G401.6 (cell line): ENCODE measurements at regions not wholly inside any gene's neighbourhood (a gene's known extent, or its start where the extent isn't known, plus 50 kb on each side); places are given as distances from the start of the nearest gene placed in this dataset.
A peak's percentile ranks its signal among the peaks of the same experiment; 100 is the strongest.
"Not testable (repeated sequence)": the region's sequence is repeated elsewhere in the genome, so short reads cannot be mapped to it uniquely, and the experiment has no call there.

Experiments
- FAIRE-seq: peaks from 2 replicates; lab custom pipeline; 2012; peaks lifted over from hg19 to GRCh38; lab: Jason Lieb, UNC

DNA sequence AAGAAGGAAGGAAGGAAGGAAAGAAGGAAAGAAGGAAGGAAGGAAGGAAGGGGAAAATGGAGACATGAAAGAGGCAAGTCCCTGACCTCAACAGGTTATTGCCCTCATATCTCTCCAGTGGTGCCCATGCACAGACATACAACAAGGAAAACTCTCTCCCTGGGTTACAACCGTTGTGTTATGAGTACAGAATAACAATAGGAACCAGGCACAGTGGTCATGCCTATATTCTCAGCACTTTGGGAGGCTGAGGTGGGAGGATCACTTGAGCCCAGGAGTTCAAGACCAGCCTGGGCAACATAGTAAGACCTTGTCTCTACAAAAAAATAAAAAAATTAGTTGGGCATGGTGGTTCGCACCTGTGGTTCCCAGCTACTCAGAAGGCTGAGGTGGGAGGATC lies 139.4 kb upstream of the HMGA2 start:
- no peak for FAIRE-seq

DNA sequence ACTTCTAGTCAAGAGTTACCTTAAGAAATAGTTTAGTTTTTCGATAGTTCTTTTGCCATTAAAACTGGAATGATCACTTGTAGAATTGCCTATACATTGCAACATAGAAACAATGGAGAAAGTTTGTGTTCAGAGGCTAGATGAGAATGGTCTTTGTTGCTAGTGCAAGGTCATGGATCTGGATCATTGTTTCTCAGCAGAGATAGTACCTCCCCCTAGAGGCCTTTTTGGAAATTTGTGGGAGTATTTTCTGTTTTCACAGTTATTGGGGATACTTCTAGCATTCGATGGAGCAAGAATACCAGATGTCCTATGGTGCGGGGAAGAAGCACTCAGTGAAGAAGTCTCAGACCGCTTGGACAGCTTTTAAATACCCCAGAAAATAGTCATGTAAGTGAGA lies 138.8 kb upstream of the HMGA2 start:
- FAIRE-seq = peak; percentile 97

DNA sequence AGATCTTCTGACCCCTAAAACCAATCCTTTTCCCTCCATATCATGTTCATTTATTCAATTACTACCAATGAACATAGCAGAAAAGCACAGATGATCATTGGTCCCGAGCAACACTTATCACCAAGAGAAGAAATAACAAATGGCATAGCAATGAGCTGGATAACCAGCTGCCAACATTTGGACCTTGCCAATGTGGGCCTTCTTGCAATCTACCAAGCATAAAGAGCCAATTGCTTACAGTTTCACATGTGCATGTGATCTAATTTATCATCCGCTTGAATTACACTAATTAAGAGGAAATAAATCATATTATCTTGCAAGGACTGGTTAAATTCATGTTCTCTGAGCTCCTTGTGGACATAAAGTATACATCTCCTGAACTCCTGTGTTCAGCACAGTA lies 134.8 kb upstream of the HMGA2 start:
- FAIRE-seq = no peak

DNA sequence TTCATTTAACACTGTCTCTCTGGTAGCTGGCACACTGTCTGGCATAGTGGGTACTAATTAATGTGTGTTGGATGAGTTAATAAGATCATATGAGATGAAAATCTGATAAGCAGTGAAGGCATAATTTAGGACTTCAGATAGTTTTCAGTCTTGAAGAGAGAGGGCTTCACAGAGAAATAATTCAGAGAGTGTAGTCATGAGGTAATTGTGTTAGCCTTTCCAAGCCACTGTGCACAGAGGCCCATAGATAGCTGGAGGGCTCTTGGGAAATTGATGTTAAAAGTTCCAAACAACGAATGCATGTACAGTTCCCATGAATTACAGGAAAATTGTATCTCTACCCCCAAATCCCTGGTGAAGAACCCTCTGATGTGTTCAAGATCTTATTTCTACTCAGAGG lies 133.8 kb upstream of the HMGA2 start:
- no peak for FAIRE-seq

DNA sequence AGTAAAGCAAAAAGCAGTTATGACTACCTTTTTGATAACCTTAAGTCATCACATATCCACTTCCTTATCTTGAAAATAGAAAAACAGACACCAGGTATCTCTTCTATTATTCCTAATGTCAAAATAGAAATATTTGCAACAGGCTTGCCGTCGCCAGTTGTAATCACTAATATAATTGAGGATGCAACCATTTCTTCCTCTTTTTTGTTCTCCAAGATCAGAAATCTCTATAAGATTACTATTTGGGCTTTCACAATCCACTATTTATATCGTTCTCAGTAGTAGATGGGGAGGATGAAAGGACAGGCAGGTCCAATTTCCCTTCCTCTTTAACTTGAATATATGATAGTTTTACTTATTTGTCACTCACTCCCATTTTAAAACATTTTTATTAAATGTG lies 130.2 kb upstream of the HMGA2 start:
- no peak for FAIRE-seq

DNA sequence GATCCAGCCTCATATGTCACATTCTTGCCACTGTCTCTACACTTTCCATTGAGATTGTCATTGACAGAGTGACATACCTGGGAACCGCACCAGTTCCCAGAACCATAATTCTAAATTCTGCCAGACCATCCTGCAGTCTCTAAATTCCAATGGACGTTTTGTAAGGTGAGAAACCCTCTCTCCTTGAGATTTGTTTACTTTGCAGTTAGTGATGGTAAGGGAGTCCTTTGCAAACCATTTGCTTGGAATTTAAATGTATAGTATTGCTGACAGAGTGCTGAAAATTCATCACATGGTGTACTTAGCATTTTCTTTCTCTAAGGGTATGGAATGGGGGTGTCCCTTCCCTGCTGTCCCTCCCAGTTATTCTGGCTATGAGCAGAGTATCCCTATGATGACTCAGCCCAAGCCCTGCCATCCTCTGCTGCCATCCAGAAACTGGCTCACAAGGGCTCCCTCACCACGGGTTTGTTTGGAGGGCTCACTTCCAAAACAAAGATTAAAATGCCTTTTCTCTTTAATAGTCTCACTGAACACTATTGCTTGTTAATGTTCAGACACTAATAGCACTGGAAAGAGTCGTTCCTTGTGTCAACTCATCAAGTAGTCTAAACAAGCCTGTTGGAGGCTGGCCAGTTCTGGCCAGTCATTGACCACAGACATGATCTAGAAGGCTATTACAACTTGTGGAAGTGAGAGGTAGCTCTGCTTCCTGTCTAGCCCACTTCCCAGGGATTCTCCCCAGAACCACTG lies 129.0 kb upstream of the HMGA2 start:
- FAIRE-seq = peak; percentile 95

DNA sequence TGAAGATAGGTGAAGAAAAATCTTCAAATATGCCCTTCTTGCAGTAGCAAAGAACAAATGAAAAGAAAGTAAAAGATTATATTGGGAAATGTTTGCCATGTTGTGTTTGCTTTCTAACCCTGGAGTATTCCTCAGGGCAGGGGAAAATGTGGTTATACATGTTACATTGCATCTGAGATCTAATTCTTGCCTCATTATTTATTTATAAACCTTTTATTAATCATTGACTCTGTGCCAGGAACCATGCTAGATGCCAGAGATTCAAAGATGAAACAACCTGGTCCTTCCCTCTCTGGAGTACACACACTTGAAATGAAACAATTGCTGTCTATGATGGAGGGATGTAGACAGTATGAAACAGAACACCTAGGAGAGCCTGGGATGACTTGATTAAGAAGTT lies 128.1 kb upstream of the HMGA2 start:
- FAIRE-seq = no peak

DNA sequence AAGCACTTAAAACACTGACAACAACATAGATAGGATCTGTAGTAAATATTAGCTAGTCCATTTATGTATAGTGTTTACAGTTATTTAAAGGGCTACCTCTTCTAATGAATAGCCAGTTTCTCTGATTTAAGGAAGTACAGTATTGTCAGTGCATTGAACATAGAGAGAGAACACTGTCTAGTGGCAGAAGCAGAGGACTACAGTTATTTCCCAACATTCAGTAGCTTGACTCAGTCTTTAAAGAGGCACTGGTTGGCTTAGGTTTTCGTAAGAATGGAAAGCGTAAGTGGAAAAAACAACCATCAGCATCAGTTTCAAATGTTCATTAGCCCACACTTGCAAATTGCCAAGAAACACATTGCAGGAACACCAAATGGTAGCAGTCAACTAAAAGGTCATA lies 125.0 kb upstream of the HMGA2 start:
- peak; percentile 92 for FAIRE-seq

DNA sequence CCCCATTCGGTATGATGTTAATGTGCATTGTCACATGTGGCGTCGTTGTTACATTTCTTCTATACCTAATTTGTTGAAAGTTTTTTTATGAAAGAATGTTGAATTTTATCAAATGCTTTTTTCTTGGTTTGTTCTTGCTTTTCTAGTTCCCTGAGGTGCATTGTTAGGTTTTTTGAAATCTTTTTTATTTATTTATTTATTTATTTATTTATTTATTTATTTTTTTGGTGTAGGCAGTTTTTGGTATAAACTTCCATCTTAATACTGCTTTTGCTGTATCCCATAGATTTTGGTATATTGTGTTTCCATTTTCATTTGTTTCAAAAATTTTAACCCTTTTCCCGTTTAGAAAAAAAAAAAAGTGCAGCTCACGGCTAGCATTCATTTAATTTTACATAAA lies 121.1 kb upstream of the HMGA2 start:
- peak; percentile 50 for FAIRE-seq

DNA sequence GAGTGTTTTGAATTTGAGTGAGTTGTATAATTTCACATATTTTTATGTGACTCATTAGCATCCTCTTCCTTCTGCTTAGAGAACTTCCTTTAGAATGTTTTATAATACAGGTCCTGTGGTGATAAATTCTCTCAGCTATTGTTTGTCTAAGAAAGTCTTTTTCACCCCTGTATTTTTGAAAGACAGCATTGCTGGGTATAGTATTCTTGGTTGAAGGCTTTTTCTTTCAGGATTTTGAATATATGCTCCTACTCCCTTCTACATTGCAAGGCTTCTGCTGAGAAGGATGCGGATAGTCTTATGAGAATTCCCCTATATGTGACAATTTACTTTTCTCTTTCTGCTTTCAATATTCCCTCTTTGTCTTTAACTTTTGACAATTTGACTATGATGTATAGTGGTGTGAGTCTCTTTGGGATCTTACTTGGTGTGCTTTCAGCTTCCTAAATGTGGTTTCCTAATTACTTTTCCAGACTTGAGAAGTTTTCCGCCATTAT lies 118.9 kb upstream of the HMGA2 start:
- no peak for FAIRE-seq

DNA sequence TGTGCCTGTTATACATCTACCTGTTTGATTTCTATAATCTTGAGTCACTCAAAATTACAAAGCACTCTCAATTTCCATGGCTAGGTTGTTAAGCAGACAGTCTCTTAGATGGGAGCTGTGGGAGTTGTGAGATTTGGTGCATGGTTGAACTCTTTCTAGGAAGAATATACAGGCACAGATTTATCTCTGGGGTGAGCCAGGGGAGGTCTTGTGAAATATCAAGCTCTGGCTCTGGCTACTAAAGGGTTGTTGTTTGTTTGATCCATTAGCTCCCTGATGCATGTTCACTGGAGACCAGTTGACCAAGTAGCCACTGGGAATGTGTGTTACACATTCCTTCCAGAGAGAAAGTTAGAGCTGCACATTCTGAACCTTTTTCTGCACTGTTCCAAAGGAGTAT lies 117.2 kb upstream of the HMGA2 start:
- no peak for FAIRE-seq

DNA sequence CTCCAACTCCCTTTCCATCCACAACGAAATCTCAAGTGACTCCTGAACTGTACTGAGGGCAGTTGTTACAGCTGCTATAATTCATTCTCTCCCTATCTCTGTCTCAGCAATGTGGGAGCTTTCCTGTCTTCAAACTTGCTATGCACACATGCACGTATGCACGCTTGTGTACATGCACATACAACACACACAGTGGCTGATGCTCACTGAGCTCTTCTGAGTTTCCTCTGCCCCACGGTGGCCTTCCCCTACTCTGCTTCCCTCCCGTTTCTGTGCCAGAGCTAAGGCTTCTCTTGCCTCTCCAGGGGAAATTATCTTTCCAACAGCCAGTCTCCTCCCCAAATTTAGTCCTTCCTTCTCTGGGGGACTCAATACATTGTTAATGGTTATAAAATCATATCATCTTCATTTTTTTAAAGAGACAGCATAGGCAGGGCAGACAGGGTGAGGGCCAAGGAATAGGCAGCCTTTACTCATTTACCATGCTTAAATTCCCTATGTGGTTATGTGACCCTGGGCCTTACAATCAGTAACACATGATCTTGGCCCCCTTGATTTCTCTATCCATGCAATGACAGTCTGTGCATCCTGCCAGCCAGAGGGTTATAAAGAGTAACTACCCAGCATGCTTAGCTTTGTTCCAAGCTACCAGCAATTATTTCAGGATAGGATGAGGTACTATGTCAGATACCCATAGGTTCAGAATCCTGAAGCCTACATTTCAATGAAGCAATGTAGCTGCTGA lies 111.9 kb upstream of the HMGA2 start:
- no peak for FAIRE-seq

DNA sequence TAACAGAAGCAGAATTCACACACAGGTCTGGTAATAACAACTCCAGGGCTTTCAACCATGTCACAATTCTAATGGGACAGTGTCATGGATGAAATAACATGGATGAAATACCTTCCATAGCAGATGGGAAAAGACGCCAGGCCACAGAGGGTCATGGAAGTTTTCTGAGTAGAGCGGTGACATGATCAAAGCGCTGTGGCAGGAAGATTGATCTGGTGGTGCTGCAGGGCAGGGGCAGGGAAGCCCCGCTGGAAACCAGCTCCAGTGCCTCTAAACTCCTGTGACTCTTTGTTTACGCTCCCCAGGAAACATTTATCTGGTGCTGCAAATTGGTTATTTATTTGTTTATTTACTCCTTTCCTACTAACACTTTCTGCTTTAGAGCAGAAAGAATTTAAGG lies 108.3 kb upstream of the HMGA2 start:
- FAIRE-seq = no peak

DNA sequence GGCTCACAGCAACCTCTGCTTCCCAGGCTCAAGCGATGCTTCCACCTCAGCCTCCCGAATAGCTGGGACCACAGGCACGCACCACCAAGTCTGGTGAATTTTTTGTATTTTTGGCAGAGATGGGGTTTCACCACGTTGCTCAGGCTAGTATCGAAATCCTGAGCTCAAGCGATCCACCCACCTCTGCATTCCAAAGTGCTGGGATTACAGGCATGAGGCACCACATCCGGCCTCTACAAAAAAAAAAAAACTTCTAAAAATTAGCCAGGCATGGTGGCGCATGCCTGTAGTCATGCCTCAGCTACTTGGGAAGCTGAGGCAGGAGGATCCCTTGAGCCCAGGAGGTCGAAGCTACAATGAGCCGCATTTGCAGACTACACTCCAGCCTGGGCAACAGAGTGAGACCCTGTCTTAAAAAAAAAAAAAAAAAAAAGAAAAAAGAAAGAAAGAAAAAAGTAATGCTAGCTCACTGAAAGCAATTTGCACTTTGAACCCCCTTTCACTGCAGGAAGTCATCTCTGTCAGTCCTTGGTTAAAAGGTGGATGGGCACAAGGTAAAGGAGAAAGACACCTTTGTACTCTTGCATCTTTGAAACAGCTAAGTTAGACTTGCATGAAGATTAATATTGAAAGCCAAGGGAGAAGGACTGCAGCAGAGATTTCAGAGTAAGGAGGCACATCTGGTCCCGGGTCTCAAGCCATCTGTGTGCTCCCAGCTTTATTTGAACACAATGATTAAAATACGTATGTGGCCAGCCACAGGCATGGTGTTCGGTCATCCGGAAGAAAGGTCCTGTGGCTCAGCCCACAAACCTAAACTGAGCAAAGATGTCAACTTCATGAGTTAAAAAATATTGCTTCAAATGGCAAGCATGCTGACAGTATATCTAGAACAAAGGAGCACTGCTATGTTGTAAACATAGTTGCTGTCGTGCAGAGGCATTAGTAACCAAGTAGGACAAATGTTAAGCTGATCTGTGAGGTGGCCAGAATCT lies 103.8 kb upstream of the HMGA2 start:
- no peak for FAIRE-seq

DNA sequence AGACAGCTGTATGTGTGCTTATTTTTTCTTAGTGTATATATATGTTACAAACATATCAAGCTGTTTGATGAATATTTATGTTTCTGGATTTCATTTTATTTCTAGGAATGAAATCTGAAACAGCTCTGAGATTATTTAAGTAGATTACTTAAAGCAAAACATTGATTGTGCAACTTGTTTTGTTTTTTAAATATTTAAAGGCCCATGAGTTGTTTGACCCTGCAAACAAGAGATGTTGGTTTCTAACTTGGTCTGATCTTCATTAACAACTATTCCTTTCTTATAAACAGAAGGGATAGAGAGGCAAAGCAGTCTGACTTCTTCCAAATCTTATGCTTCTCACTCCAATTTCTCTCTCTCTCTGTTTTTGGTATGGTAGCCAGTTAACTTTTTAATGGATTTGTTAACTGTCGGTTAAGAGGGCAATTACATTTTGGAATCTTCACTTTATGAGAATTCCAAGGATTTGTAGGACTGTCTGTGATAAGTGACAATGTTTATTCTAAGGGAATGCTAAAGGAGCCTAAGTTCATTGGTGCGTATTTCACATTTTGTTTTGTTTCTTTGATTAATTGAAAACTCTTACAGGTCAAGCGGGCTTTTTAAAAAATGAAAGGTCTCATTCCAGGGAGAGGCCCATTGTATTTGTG lies 102.6 kb upstream of the HMGA2 start:
- peak; percentile 100 for FAIRE-seq

DNA sequence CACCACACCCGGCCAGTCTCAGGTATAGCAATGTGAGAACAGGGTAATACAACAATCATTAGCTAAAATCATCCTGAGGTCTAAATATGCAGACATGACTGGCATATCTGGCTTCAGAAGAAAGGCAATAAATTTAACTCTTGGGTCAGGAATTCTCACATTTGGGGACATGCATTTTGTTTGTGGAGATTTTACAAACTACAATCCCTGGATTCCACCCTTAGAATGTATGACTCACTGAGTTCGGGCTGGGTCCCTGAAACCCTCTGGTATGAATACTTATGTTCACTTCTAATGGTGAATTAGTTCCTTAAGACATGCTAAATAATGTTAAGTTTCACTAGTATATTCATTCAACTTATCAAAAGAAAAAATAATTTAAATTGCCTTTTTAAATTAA lies 98.9 kb upstream of the HMGA2 start:
- peak; percentile 99 for FAIRE-seq

DNA sequence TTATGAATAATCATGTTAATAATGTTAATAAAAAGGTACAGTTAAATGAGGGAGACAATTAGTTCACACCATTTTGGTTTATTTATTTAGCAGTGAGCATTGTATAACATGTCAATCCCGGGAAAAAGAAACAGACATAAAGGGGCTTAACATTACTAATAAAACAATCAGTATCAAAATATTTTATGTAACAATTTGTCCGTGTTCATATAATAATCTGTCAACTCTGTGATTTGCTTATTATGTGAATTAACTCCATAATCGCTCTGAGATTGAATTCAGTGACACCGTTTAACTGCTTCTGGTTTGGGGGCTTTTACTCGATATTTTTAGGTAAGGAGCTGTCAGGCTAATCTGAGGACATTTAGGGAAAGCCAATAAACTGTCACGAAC lies 95.8 kb upstream of the HMGA2 start:
- FAIRE-seq = no peak

DNA sequence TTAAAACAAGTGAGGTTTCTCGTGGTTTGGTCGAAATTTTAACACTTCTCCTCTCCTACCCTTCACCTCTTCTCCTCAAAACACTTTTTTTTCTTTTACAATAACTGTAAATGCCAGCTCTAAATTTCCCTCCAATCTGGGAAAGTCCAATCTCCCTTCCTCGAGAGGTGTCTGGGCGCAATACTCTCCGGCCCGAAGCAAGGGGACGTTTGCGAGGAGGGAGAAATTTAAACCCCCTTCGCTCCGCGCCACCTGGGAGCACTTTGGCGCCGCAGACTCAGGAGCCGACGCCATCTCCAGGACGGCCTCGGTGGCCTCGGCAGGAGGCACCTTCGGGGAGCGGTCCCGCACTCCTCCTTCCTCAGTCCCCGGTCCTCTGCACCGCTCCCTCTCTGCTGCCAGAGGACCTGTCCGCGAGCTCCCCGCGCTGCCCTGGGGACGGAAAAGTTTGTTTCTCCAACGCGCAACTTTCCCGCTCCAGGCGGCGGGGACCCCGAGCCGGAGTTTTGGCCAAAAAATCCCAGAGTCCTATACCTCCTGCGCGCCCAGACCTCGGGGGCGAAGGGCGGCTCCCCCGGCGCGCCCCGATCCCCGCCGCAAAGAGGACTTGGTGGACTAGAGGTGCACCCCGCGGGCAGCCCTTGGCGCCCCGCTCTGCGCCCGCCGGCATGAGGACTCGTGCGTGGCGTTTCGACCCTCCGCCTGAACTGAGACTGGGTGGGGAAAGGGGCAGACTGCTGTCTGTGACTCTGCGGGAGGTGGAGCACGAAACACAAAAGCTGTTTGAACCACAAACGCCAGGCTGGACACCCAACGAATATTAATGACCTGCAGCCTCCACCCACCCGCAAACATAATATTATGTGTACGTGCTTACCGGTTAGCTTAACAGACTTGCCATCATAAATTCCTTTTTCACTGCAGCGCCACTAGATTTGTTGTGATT lies 95.2 kb upstream of the HMGA2 start:
- FAIRE-seq = peak; percentile 98

DNA sequence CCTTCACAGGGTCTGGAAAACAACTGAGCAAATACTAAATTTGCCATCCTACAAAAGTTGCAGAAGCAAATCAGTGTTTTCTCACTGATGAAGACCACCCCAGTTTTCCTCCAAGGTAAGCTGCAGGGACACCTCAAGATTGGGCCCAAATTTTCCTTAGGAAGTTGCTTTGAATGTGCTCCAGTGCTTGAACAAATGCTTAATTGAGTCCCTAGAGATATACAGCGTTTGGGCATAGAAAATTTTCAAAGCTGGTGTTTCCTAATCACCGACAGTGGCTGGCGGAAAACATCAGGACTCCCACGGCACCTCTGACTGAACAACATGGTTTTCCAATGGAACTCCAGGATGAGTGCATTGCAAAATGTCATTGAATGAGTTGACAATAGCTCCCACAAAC lies 92.5 kb upstream of the HMGA2 start:
- FAIRE-seq = no peak

DNA sequence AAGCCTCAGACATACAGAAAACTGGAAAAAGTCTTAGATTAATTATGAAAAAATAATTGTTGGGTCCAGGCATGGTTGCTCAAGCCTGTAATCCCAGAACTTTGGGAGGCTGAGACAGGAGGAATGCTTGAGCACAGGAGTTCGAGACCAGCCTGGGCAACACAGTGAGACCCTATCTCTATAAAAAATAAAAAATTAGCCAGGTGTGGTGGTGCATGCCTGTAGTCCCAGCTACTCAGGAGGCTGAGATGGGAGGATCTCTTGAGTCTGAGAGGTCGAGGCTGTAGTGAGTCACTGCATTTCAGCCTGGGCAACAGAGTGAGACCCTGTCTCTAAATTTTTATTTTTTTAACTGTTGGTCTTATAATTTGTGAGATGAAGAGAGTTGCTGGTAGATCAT lies 90.6 kb upstream of the HMGA2 start:
- not testable (repeated sequence) for FAIRE-seq

DNA sequence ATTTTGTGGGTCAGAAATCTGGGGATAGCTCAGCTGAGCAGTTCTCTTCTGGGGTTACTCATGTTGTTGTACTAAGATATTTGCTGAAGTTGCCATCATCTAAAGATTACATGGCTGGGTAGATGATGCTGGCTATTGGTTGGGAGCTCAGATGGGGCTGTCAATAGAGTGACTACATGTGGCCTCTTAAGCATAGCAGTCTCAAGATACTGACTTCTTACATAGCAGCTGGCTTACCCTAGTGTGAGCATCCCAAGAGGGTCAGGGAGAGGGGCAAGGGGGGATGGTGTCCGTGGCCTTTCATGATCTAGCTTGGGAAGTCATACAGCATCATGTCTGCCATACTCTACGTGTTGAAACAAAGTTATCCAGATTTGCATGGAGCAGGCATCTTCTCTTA lies 90.1 kb upstream of the HMGA2 start:
- FAIRE-seq = no peak
